Ovary (tissue), 7 donors: ENCODE measurements at regions not wholly inside any gene's neighbourhood (a gene's known extent, or its start where the extent isn't known, plus 50 kb on each side); places are given as distances from the start of the nearest gene placed in this dataset.

Experiments used
- DNase-seq, 5 donors: peaks; one replicate each; pipeline ENCODE4 v3.0.0-alpha.2; 2019 to 2020
- H3K27ac ChIP-seq, 2 donors: fragments of 200-600 bp; one replicate each; pipeline versions ENCODE4 v1.5.1 to v1.8.0; 2019 to 2022
- H3K27me3 ChIP-seq: fragments of 200-600 bp; one replicate; pipeline ENCODE4 v1.8.0; 2022
- H3K36me3 ChIP-seq: fragments of 200-600 bp; sonication (generic); one replicate; pipeline ENCODE4 v1.5.1; 2019
- H3K4me1 ChIP-seq: one replicate; pipeline ENCODE4 v1.8.1; 2013; ENCODE audit warnings: mild to moderate bottlenecking, moderate library complexity; ENCODE audit not compliant: insufficient read depth
- H3K4me3 ChIP-seq: fragments of 200-600 bp; sonication (generic); one replicate; pipeline ENCODE4 v1.5.1; 2017
- H3K9me3 ChIP-seq, 2 donors: fragments of 200-600 bp in 1 of 2; sonication (generic) in 1 of 2; one replicate each; pipeline versions ENCODE4 v1.5.1 to v1.8.1; 2013 to 2019; ENCODE audit warnings: mild to moderate bottlenecking in 1 of 2, moderate library complexity in 1 of 2
- CTCF ChIP-seq, 3 donors: fragments of 450-650 bp in 2 of 3; fragments of 200-600 bp in 1 of 3; IDR thresholded peaks; one replicate each; pipeline versions ENCODE4 v1.5.1 to v1.8.0; 2016 to 2022; ENCODE audit warnings: antibody characterized with exemption in 3 of 3, mild to moderate bottlenecking in 1 of 3
- EP300 ChIP-seq: sonication (generic); formaldehyde crosslinking; IDR thresholded peaks from one replicate; pipeline ENCODE4 v1.6.1; 2017; ENCODE audit warnings: antibody characterized with exemption
- POLR2A ChIP-seq: fragments of 450-650 bp; IDR thresholded peaks from one replicate; pipeline ENCODE4 v1.6.1; 2017; ENCODE audit warnings: antibody characterized with exemption, mild to moderate bottlenecking, moderate library complexity
- WGBS, 3 donors: extraction: QIAGEN DNeasy Blood & Tissue Kit in 1 of 3; methylation state at CpG; one replicate each; pipeline versions ENCODE4 v1.1.5 to v1.1.7; 2013 to 2017; 5-methylcytosine and 5-hydroxymethylcytosine counted together
- intact Hi-C, 4 donors: fragments of 100-400 bp; cut with DNase I; formaldehyde crosslinking; loops; one replicate each; pipeline versions ENCODE4 v1.11.0 to v1.15.1; 2022 to 2023
- donor health status: DM: no; HTN: no; CAD: no; lungs with moderate emphysema.
- donor health status: DM: no; HTN: no; CAD: no.
- donor health status: Bipolar disorder and iron deficiency.
- donor health status: DM: no; HTN: no; CAD: no.
- donor health status: DM: yes; HTN: yes; CAD: no.

- H3K27me3 ChIP-seq = no peaks in the 10 kb centered on the region
- intact Hi-C loops = no loop called here
- H3K36me3 ChIP-seq = no peaks in the 10 kb centered on the region
- DNase-seq = peak in 3 of 5 donors; percentile 5 to 23 (median 9)
- WGBS, 3 donors = 62 to 80% (median 73%) methylated on average over 12 of the region's 12 CpGs
- H3K4me3 ChIP-seq = no peak overlapping the region
- H3K27ac ChIP-seq = no peak overlapping the region
- peaks cover 4% of the 10 kb centered on the region for H3K4me1 ChIP-seq
- TF ChIP-seq EP300 (no peak), CTCF (IDR thresholded peaks at IDR 0.05) (no peak)
- no peaks in the 10 kb centered on the region for H3K9me3 ChIP-seq
These were observed 312.4 kb upstream of the RTL1 start for GRCh38 chr14:101215927-101216326.

- no peak overlapping the region for H3K4me3 ChIP-seq
- TF ChIP-seq POLR2A = no peak
- TF ChIP-seq CTCF (IDR thresholded peaks at IDR 0.05) = no peak
- WGBS, 3 donors = 34 to 56% (median 47%) methylated on average over 9 of the region's 9 CpGs
- H3K27me3 ChIP-seq = no peaks in the 10 kb centered on the region
- peak in 1 of 5 donors; percentile 1 for DNase-seq
- intact Hi-C loops = no loop called here
- no peaks in the 10 kb centered on the region for H3K9me3 ChIP-seq
- H3K27ac ChIP-seq = no peak overlapping the region
- peaks cover 4% of the 10 kb centered on the region for H3K4me1 ChIP-seq
- no peaks in the 10 kb centered on the region for H3K36me3 ChIP-seq
These were observed 313.0 kb upstream of the RTL1 start for GRCh38 chr14:101216366-101217079.

GRCh38 chr14:101217080-101217463, 313.6 kb upstream of the RTL1 start:
- Histone ChIP-seq H3K4me3 (no peak overlapping the region), H3K9me3 (no peaks in the 10 kb centered on the region), H3K27ac (no peak overlapping the region), H3K4me1 (peaks cover 4% of the 10 kb centered on the region), H3K36me3 (no peaks in the 10 kb centered on the region), H3K27me3 (no peaks in the 10 kb centered on the region)
- 76 to 89% (median 85%) methylated on average over 6 of the region's 6 CpGs for WGBS, 3 donors
- peak in 1 of 5 donors; percentile 5 for DNase-seq
- intact Hi-C loops = no loop called here
- no peak for TF ChIP-seq POLR2A
- no peak for TF ChIP-seq EP300
- no peak for TF ChIP-seq CTCF (IDR thresholded peaks at IDR 0.05)

- intact Hi-C loops = no loop called here
- Histone ChIP-seq H3K36me3 (no peaks in the 10 kb centered on the region), H3K27me3 (no peaks in the 10 kb centered on the region), H3K4me3 (no peak overlapping the region), H3K27ac (no peak overlapping the region), H3K9me3 (no peaks in the 10 kb centered on the region), H3K4me1 (peaks cover 4% of the 10 kb centered on the region)
- DNase-seq = no peak
- 93 to 94% (median 94%) methylated on average over 14 of the region's 14 CpGs for WGBS, 3 donors
- no peak for TF ChIP-seq EP300
- no peak for TF ChIP-seq CTCF (IDR thresholded peaks at IDR 0.05)
- TF ChIP-seq POLR2A = no peak
These were observed 314.3 kb upstream of the RTL1 start for GRCh38 chr14:101217616-101218371.
